ENCODE measurements at regions not wholly inside any gene's neighbourhood (a gene's known extent, or its start where the extent isn't known, plus 50 kb on each side); places are given as distances from the start of the nearest gene placed in this dataset.

DNA sequence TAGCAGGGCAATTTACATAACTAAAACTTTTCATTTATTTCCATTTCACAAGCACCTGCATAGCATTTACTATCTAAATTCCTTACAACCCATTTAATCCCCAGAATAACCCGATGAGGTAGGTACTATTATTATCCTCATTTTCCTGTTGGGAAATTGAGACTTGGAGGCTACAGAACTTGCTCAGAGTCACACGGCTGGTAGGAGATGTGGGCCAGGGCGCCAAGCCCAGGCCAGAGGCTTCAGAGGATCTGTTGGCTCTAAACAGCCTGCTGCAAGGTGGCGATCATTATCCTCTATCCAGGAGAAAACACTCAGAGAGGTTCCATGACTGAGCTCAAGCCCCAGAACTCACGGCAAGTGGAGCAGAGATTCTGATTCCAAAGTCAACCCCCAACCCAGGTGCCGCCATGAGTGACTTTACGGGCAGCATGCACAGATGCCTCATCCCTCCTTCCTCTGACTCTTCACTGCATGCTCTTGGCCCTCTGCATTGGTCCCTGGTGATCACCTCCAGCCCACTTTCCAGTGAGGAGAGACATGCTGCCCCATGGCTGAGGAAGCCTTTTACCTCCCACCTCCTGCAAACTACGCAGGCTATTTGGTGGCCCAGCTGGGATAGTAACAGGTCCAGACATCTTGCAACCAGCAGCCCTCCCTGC, 168.4 kb upstream of the FSTL4 start:
- WGBS = 87% methylated on average over 7 of the region's 8 CpGs

DNA sequence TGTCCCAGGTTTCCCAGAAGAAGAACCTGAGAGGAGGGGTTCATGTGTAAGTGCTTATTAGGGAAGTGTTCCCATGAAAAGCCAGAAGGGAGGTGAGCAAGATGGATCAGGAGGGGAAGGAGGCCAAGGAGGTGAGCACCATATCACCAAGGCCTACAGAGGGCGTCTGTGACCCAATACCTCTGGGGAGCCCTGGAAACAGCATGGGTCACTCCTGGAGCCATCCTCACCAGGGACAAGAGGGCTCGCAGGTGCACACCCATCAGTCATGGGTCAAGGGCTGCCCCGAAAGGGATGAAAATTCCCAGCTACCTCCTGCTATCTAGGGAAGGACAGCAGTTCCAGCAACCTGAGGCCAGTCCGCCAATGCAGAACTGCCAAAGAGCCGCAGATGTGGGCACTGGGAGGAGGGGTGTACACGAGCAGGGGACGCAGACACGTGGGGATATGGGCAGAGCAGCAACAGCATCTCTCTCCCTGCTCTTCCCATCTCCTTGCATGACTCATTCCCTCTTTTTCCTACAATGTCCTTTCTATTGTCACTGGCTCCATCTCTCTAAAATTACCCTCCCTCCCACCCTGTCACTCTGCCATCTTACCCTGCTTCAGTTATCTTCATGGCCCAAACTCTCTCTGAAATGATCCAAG, 167.6 kb upstream of the FSTL4 start:
- Histone ChIP-seq H3K36me3 (no peaks in the 10 kb centered on the region), H3K9me3 (no peaks in the 10 kb centered on the region), H3K4me1 (no peaks in the 10 kb centered on the region), H3K27me3 (no peaks in the 10 kb centered on the region), H3K27ac (replicated peaks in 1 of 4) (no peak overlapping the region), H3K4me3 (no peak overlapping the region)
- 80% methylated on average over 8 of the region's 8 CpGs for WGBS
- intact Hi-C loops (cut with DNase I) = no loop called here
- no peak for DNase-seq (ENCODE audit: extremely low spot score)
- TF ChIP-seq POLR2A (IDR thresholded peaks at IDR 0.05; ENCODE audit: low read depth) = no peak
- TF ChIP-seq POLR2AphosphoS5 (IDR thresholded peaks at IDR 0.05) = no peak
- no peak for TF ChIP-seq CTCF (IDR thresholded peaks at IDR 0.05)
- TF ChIP-seq EP300 (IDR thresholded peaks at IDR 0.05) = no peak

More for the DNA sequence above, 168.4 kb upstream of the FSTL4 start:
- intact Hi-C loops (cut with DNase I) = no loop called here
- no peak for DNase-seq (ENCODE audit: extremely low spot score)
- no peaks in the 10 kb centered on the region for H3K4me1 ChIP-seq
- no peaks in the 10 kb centered on the region for H3K36me3 ChIP-seq
- H3K27ac ChIP-seq (replicated peaks in 1 of 4) = no peak overlapping the region
- H3K4me3 ChIP-seq = no peak overlapping the region
- H3K27me3 ChIP-seq = no peaks in the 10 kb centered on the region
- TF ChIP-seq CTCF (IDR thresholded peaks at IDR 0.05) = no peak
- TF ChIP-seq EP300 (IDR thresholded peaks at IDR 0.05) = no peak
- TF ChIP-seq POLR2AphosphoS5 (IDR thresholded peaks at IDR 0.05) = no peak
- TF ChIP-seq POLR2A (IDR thresholded peaks at IDR 0.05; ENCODE audit: low read depth) = no peak
- H3K9me3 ChIP-seq = no peaks in the 10 kb centered on the region

GRCh38 chr5:133778636-133779035, 166.3 kb upstream of the FSTL4 start:
- H3K27me3 ChIP-seq = no peaks in the 10 kb centered on the region
- no peak for DNase-seq (ENCODE audit: extremely low spot score)
- intact Hi-C loops (cut with DNase I) = no loop called here
- WGBS = 80% methylated on average over 5 of the region's 5 CpGs
- no peaks in the 10 kb centered on the region for H3K9me3 ChIP-seq
- TF ChIP-seq CTCF (IDR thresholded peaks at IDR 0.05) (no peak), POLR2AphosphoS5 (IDR thresholded peaks at IDR 0.05) (no peak), EP300 (IDR thresholded peaks at IDR 0.05) (no peak), POLR2A (IDR thresholded peaks at IDR 0.05; ENCODE audit: low read depth) (no peak)
- no peaks in the 10 kb centered on the region for H3K4me1 ChIP-seq
- no peak overlapping the region for H3K4me3 ChIP-seq
- H3K27ac ChIP-seq (replicated peaks in 1 of 4) = no peak overlapping the region
- H3K36me3 ChIP-seq = no peaks in the 10 kb centered on the region

DNA sequence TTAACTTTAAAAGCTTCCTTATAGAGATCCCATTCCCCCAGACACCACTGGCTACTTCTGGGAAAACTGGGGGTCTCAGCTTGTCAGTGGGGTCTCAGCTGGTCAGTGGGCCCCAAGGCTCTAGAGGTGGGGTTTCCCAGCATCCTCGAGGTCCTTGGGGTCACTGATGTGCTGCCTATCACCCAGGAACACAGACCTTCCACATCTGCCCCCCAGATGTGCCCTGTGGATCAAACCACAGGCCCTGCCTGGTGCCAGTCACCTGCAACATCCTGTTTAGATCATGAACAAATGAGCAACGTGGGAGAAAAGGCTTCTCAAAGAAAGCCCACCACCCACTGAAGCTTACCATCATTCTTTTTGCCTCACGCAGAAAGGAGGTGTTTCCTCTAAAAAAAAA, 165.6 kb upstream of the FSTL4 start:
- no peak for TF ChIP-seq EP300 (IDR thresholded peaks at IDR 0.05)
- no peak for TF ChIP-seq POLR2AphosphoS5 (IDR thresholded peaks at IDR 0.05)
- no peak for TF ChIP-seq POLR2A (IDR thresholded peaks at IDR 0.05; ENCODE audit: low read depth)
- no peak for TF ChIP-seq CTCF (IDR thresholded peaks at IDR 0.05)
- Histone ChIP-seq H3K4me3 (no peak overlapping the region), H3K4me1 (no peaks in the 10 kb centered on the region), H3K9me3 (no peaks in the 10 kb centered on the region), H3K36me3 (no peaks in the 10 kb centered on the region), H3K27me3 (no peaks in the 10 kb centered on the region), H3K27ac (replicated peaks in 1 of 4) (no peak overlapping the region)
- DNase-seq (ENCODE audit: extremely low spot score) = no peak
- 58% methylated on average over 3 of the region's 3 CpGs for WGBS
- intact Hi-C loops (cut with DNase I) = no loop called here
